OCI-M1 (cell line): ENCODE measurements at regions not wholly inside any gene's neighbourhood (a gene's known extent, or its start where the extent isn't known, plus 50 kb on each side); places are given as distances from the start of the nearest gene placed in this dataset.

ENCODE experiments used
- DNase-seq: peaks from one replicate; lab custom pipeline; 2025; lab: John Stamatoyannopoulos, UW

- DNase-seq = no peak
These were observed 848.0 kb downstream of the TUSC7 start for GRCh38 chr3:117557464-117558090.

GRCh38 chr3:117558681-117559080 lies 849.1 kb downstream of the TUSC7 start:
- DNase-seq = no peak

GRCh38 chr3:117562000-117562399 lies 852.4 kb downstream of the TUSC7 start:
- no peak for DNase-seq

GRCh38 chr3:117563063-117563462 lies 853.5 kb downstream of the TUSC7 start:
- no peak for DNase-seq

GRCh38 chr3:117565777-117566176 lies 856.2 kb downstream of the TUSC7 start:
- no peak for DNase-seq

- peak; percentile 28 for DNase-seq
These were observed 857.3 kb downstream of the TUSC7 start for GRCh38 chr3:117566926-117567325.

GRCh38 chr3:117567382-117567781 lies 857.8 kb downstream of the TUSC7 start:
- DNase-seq = no peak

GRCh38 chr3:117567906-117568305 lies 858.3 kb downstream of the TUSC7 start:
- peak; percentile 49 for DNase-seq

GRCh38 chr3:117572786-117573185 lies 863.2 kb downstream of the TUSC7 start:
- no peak for DNase-seq

GRCh38 chr3:117580806-117581205 lies 871.2 kb downstream of the TUSC7 start:
- peak; percentile 79 for DNase-seq

- DNase-seq = no peak
These were observed 876.6 kb downstream of the TUSC7 start for GRCh38 chr3:117586161-117586560.

- no peak for DNase-seq
These were observed 877.8 kb downstream of the TUSC7 start for GRCh38 chr3:117587416-117587815.

- peak; percentile 50 for DNase-seq
These were observed 879.9 kb downstream of the TUSC7 start for GRCh38 chr3:117589454-117589853.

- no peak for DNase-seq
These were observed 886.0 kb downstream of the TUSC7 start for GRCh38 chr3:117595615-117596014.

GRCh38 chr3:117596503-117596902 lies 886.9 kb downstream of the TUSC7 start:
- no peak for DNase-seq

GRCh38 chr3:117597865-117598264 lies 888.3 kb downstream of the TUSC7 start:
- DNase-seq = peak; percentile 39

- DNase-seq = no peak
These were observed 890.5 kb downstream of the TUSC7 start for GRCh38 chr3:117600112-117600511.

GRCh38 chr3:117600666-117601065 lies 891.1 kb downstream of the TUSC7 start:
- DNase-seq = no peak

GRCh38 chr3:117602058-117602644 lies 892.6 kb downstream of the TUSC7 start:
- DNase-seq = peak; percentile 74

GRCh38 chr3:117603097-117603496 lies 893.5 kb downstream of the TUSC7 start:
- peak; percentile 96 for DNase-seq

- no peak for DNase-seq
These were observed 897.3 kb downstream of the TUSC7 start for GRCh38 chr3:117606866-117607265.

- no peak for DNase-seq
These were observed 899.8 kb downstream of the TUSC7 start for GRCh38 chr3:117609330-117609729.

- DNase-seq = no peak
These were observed 900.6 kb downstream of the TUSC7 start for GRCh38 chr3:117610156-117610555.

- no peak for DNase-seq
These were observed 901.6 kb downstream of the TUSC7 start for GRCh38 chr3:117611211-117611610.
